Heart left ventricle (tissue), 16 donors: ENCODE measurements at regions not wholly inside any gene's neighbourhood (a gene's known extent, or its start where the extent isn't known, plus 50 kb on each side); places are given as distances from the start of the nearest gene placed in this dataset.

Experiments
- ATAC-seq, 4 donors: fragments of 200-7000 bp; cut with Tn5 transposase; one replicate each; pipeline ENCODE4 v1.9.1; 2020 to 2022; ENCODE audit warnings: moderate library complexity in 4 of 4, mild to moderate bottlenecking in 3 of 4, moderate number of reproducible peaks in 1 of 4
- DNase-seq, 5 donors: peaks; one replicate each; pipeline ENCODE4 v3.0.0-alpha.2; 2020
- H3K27ac ChIP-seq, 12 donors: fragments of 200-600 bp; sonication (generic) in 4 of 12; one replicate each; pipeline versions ENCODE4 v1.5.0 to v1.8.0; 2016 to 2022; ENCODE audit warnings: mild to moderate bottlenecking in 2 of 12
- H3K27me3 ChIP-seq, 9 donors: fragments of 200-600 bp; sonication (generic) in 2 of 9; one replicate each; pipeline versions ENCODE4 v1.5.1 to v1.8.0; 2016 to 2022; ENCODE audit warnings: mild to moderate bottlenecking in 3 of 9
- H3K36me3 ChIP-seq, 9 donors: fragments of 200-600 bp; sonication (generic) in 2 of 9; one replicate each; pipeline versions ENCODE4 v1.5.0 to v1.8.0; 2018 to 2022; ENCODE audit warnings: mild to moderate bottlenecking in 2 of 9
- H3K4me1 ChIP-seq, 12 donors: fragments of 200-600 bp; sonication (generic) in 4 of 12; one replicate each; pipeline versions ENCODE4 v1.5.0 to v1.8.0; 2016 to 2022; ENCODE audit warnings: mild to moderate bottlenecking in 3 of 12
- H3K4me3 ChIP-seq, 12 donors: fragments of 200-600 bp; sonication (generic) in 4 of 12; one replicate each; pipeline versions ENCODE4 v1.5.0 to v1.8.0; 2017 to 2022; ENCODE audit warnings: mild to moderate bottlenecking in 9 of 12, moderate library complexity in 4 of 12
- H3K9me3 ChIP-seq, 12 donors: fragments of 200-600 bp; sonication (generic) in 4 of 12; one replicate each; pipeline versions ENCODE4 v1.5.0 to v1.8.0; 2016 to 2022; ENCODE audit warnings: mild to moderate bottlenecking in 1 of 12
- CTCF ChIP-seq, 12 donors: fragments of 200-600 bp; sonication (generic) in 4 of 12; IDR thresholded peaks; one replicate each; pipeline versions ENCODE4 v1.5.0 to v1.8.0; 2018 to 2022; ENCODE audit warnings: antibody characterized with exemption in 12 of 12, mild to moderate bottlenecking in 5 of 12
- POLR2A ChIP-seq, 2 donors: fragments of 450-650 bp; IDR thresholded peaks; one replicate each; pipeline ENCODE4 v1.6.1; 2017; ENCODE audit warnings: antibody characterized with exemption in 2 of 2, mild to moderate bottlenecking in 2 of 2, moderate library complexity in 2 of 2
- WGBS, 4 donors: extraction: QIAGEN DNeasy Blood & Tissue Kit in 2 of 4; methylation state at CpG; one replicate each; pipeline versions ENCODE4 v1.1.5 to v1.1.7; 2013 to 2018; 5-methylcytosine and 5-hydroxymethylcytosine counted together
- intact Hi-C, 10 donors: fragments of 100-400 bp; cut with DNase I; formaldehyde crosslinking; loops; one replicate each; pipeline versions ENCODE4 v1.11.1 to v1.14.2; 2022
- donor health status: ischemic (EF 13 %, LVEDD 7.1; RV severe dilation, severe dysfunction).
- donor health status: healthy with polysubstance abuse.
- donor health status: DM: no; HTN: yes; CAD: no.
- donor health status: DM: no; HTN: no; CAD: no.
- donor health status: ischemic (EF 25% LVEDD 6.9; RV normal size, moderate dysfunction).
- donor health status: ischemic (EF 25% LVEDD 5.7; RV mildly dilated, moderate dysfunction).
- donor health status: healthy.
- donor health status: DM: yes; HTN: yes; CAD: no.
- donor health status: ischemic (EF 35%, LVEDD 5.7; RV mildly dilated, moderate dysfunction).
- donor health status: nonischemic (EF 11% LVEDD 7.7; RV severe dilation, severe dysfunction).
- donor health status: DM: yes; HTN: yes; CAD: no.
- donor health status: PGD.
- donor health status: ischemic (EF 29% LVEDD 5.4; RV normal size, mild dysfunction).
- donor health status: nonischemic (EF 23%, LVEDD 6.1; RV moderate dilation, normal function).

GRCh38 chr7:136656516-136656915, 211.9 kb upstream of the CHRM2 start:
- WGBS, 4 donors = 94 to 97% (median 94%) methylated on average over 1 of the region's 1 CpG
- intact Hi-C loops = no loop called here

GRCh38 chr7:136655414-136655813, 213.0 kb upstream of the CHRM2 start:
- Histone ChIP-seq H3K4me3 (no peak overlapping the region), H3K27ac (no peak overlapping the region), H3K36me3 (no peaks in the 10 kb centered on the region), H3K4me1 (no peaks in the 10 kb centered on the region), H3K27me3 (no peaks in the 10 kb centered on the region), H3K9me3 (no peaks in the 10 kb centered on the region)
- TF ChIP-seq POLR2A (IDR thresholded peaks at IDR 0.05) (no peak), CTCF (IDR thresholded peaks at IDR 0.05) (no peak)
- intact Hi-C loops = no loop called here
- ATAC-seq (no peak), DNase-seq (no peak)

More at GRCh38 chr7:136656516-136656915, 211.9 kb upstream of the CHRM2 start:
- no peak overlapping the region for H3K27ac ChIP-seq
- ATAC-seq = no peak
- DNase-seq = no peak
- H3K4me3 ChIP-seq = no peak overlapping the region
- TF ChIP-seq CTCF (IDR thresholded peaks at IDR 0.05) = no peak
- TF ChIP-seq POLR2A (IDR thresholded peaks at IDR 0.05) = no peak
- no peaks in the 10 kb centered on the region for H3K4me1 ChIP-seq
- no peaks in the 10 kb centered on the region for H3K36me3 ChIP-seq
- H3K9me3 ChIP-seq = no peaks in the 10 kb centered on the region
- H3K27me3 ChIP-seq = no peaks in the 10 kb centered on the region

- DNase-seq (no peak), ATAC-seq (no peak)
- no peak overlapping the region for H3K27ac ChIP-seq
- 79 to 86% (median 83%) methylated on average over 3 of the region's 3 CpGs for WGBS, 4 donors
- intact Hi-C loops = no loop called here
- no peak overlapping the region for H3K4me3 ChIP-seq
- no peaks in the 10 kb centered on the region for H3K36me3 ChIP-seq
- no peak for TF ChIP-seq POLR2A (IDR thresholded peaks at IDR 0.05)
- TF ChIP-seq CTCF (IDR thresholded peaks at IDR 0.05) = no peak
- H3K4me1 ChIP-seq = no peaks in the 10 kb centered on the region
- H3K9me3 ChIP-seq = no peaks in the 10 kb centered on the region
- no peaks in the 10 kb centered on the region for H3K27me3 ChIP-seq
These were observed 214.0 kb upstream of the CHRM2 start for GRCh38 chr7:136654406-136654805.

- no peak for DNase-seq
- peaks cover 0 to 5% (median 0%) of the 10 kb centered on the region in 12 donors for H3K9me3 ChIP-seq
- no peaks in the 10 kb centered on the region for H3K36me3 ChIP-seq
- H3K4me1 ChIP-seq = no peaks in the 10 kb centered on the region
- H3K4me3 ChIP-seq = no peak overlapping the region
- no peak overlapping the region for H3K27ac ChIP-seq
- WGBS, 4 donors = 89 to 98% (median 89%) methylated on average over 3 of the region's 3 CpGs
- H3K27me3 ChIP-seq = no peaks in the 10 kb centered on the region
- intact Hi-C loops = no loop called here
- ATAC-seq = no peak
- no peak for TF ChIP-seq POLR2A (IDR thresholded peaks at IDR 0.05)
- no peak for TF ChIP-seq CTCF (IDR thresholded peaks at IDR 0.05)
These were observed 215.6 kb upstream of the CHRM2 start for GRCh38 chr7:136652635-136653370.
